RWPE1 (cell line): ENCODE measurements at regions not wholly inside any gene's neighbourhood (a gene's known extent, or its start where the extent isn't known, plus 50 kb on each side); places are given as distances from the start of the nearest gene placed in this dataset.

Experiments
- CTCF ChIA-PET: fragments of 350-600 bp; sonication (Branson Sonifier 250); formaldehyde crosslinking; extraction: SDS; loops from one replicate; lab custom pipeline; 2021; lab: Yijun Ruan, JAX
- POLR2A ChIA-PET: fragments of 400-600 bp; formaldehyde crosslinking; extraction: SDS; loops from one replicate; lab custom pipeline; 2020; ENCODE audit warnings: antibody characterized with exemption; ENCODE audit not compliant: low non-redundant PET; lab: Yijun Ruan, JAX
- DNase-seq: peaks from one replicate; pipeline ENCODE4 v3.0.0; 2012; ENCODE audit warnings: low spot score
- H3K27ac ChIP-seq: fragments of 450-650 bp; 2 replicates; pipeline ENCODE4 v1.5.1; 2017
- TF ChIP-seq, protein P1 (sequence below): fragments of 450-650 bp; conservative IDR thresholded peaks from 2 replicates; pipeline ENCODE4 v1.5.1; 2017; ENCODE audit warnings: low read depth, mild to moderate bottlenecking

- H3K27ac ChIP-seq, result no peak overlapping the region
- TF ChIP-seq, protein P1, sequence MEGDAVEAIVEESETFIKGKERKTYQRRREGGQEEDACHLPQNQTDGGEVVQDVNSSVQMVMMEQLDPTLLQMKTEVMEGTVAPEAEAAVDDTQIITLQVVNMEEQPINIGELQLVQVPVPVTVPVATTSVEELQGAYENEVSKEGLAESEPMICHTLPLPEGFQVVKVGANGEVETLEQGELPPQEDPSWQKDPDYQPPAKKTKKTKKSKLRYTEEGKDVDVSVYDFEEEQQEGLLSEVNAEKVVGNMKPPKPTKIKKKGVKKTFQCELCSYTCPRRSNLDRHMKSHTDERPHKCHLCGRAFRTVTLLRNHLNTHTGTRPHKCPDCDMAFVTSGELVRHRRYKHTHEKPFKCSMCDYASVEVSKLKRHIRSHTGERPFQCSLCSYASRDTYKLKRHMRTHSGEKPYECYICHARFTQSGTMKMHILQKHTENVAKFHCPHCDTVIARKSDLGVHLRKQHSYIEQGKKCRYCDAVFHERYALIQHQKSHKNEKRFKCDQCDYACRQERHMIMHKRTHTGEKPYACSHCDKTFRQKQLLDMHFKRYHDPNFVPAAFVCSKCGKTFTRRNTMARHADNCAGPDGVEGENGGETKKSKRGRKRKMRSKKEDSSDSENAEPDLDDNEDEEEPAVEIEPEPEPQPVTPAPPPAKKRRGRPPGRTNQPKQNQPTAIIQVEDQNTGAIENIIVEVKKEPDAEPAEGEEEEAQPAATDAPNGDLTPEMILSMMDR, result peak; percentile 93
- peak; percentile 57 for DNase-seq
- ChIA-PET POLR2A (no interaction called here), CTCF (interaction anchor here (0.6 to 5.3 kb wide), 42 partner anchors 8 to 633 kb away, joined by 3 to 111 read pairs (median 4); partner anchors contain the start of gene ARHGAP29)
Observed at GRCh38 chr1:94335950-94336349, 82.2 kb upstream of the ABCD3 start.

- CTCF ChIA-PET, result interaction anchor here (0.6 to 5.3 kb wide), 35 partner anchors 8 to 634 kb away, joined by 3 to 111 read pairs (median 4); partner anchors contain the start of gene ARHGAP29
- no peak for DNase-seq
- TF ChIP-seq, protein P1, result no peak
- POLR2A ChIA-PET, result no interaction called here
- no peak overlapping the region for H3K27ac ChIP-seq
Observed at GRCh38 chr1:94335447-94335846, 82.7 kb upstream of the ABCD3 start.

DNA sequence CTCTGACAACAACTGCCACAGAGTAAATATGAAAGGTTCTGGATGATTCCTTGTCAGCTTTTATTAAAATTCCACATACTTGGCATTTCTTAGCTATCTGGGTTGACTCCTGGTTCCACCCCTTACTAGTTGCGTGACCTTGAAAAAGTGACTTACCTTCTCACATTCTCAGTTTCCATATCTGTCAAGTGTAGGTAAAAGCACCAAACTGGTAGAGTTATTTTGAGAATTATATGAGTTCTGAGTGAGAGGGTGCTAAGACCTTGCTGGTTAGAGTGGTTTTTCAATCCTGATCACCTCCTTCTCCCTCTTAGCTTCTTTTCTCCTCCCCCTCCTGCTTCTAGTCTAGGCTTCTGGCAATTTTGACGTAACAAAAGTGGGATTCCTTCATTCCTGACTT, 83.4 kb upstream of the ABCD3 start:
- POLR2A ChIA-PET, result no interaction called here
- CTCF ChIA-PET, result interaction anchor here (0.9 to 5.3 kb wide), 12 partner anchors 9 to 425 kb away, joined by 3 to 111 read pairs (median 12); partner anchors contain the start of gene ARHGAP29
- DNase-seq, result no peak
- H3K27ac ChIP-seq, result no peak overlapping the region
- TF ChIP-seq, protein P1, result no peak

DNA sequence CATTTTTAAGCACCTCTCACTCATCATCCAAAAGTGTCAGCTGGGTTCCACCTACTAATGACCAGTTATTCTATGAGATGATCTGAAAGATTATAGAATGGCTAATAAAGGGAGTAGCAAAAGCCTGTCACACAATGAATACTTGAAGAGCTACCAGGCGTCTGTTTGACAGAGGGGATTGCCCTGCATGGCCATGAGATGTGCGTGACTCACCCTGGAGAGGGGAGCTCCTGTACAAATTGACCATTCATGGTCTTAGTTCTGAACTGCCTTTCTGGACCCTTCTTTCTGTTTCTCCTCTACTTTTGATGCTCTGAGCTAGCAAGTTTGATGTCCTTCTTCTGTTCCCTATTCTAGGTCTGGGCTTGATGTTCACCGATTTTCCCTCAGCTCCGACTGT, 85.2 kb upstream of the ABCD3 start:
- no peak overlapping the region for H3K27ac ChIP-seq
- DNase-seq, result no peak
- ChIA-PET CTCF (interaction anchor here (0.6 to 5.3 kb wide), 7 partner anchors 58 to 293 kb away, joined by 3 to 111 read pairs (median 3); no protein-coding TSS in a partner anchor), POLR2A (no interaction called here)
- TF ChIP-seq, protein P1, result no peak

DNA sequence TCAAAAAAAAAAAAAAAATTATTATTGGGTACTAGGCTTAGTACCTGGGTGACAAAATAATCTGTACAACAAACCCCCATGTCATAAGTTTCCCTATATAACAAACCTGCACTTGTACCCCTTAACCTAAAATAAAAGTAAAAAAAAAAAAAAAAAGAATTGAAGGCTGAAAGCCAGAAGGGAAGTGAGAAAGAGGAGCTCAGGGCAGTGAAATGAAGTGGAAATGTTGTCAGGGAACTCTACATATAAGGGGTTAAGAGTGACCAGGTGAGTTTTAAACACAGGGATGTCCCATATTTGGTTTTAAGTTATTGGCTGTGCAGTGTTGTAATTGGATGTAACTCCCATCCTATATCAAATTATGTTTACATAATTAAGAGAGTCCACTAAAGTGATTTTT, 85.7 kb upstream of the ABCD3 start:
- ChIA-PET POLR2A (no interaction called here), CTCF (interaction anchor here (0.6 to 5.3 kb wide), 5 partner anchors 58 to 293 kb away, joined by 3 to 111 read pairs (median 3); no protein-coding TSS in a partner anchor)
- DNase-seq, result no peak
- no peak overlapping the region for H3K27ac ChIP-seq
- TF ChIP-seq, protein P1, result no peak

- TF ChIP-seq, protein P1, result no peak; the same call in 1 of the 2 replicates
- no peak for DNase-seq
- H3K27ac ChIP-seq, result no peak overlapping the region
- ChIA-PET CTCF (interaction anchor here (1.2 to 2.6 kb wide), 3 partner anchors 268 to 287 kb away, joined by 5 to 8 read pairs (median 5); no protein-coding TSS in a partner anchor), POLR2A (no interaction called here)
Observed at GRCh38 chr1:94329986-94330385, 88.2 kb upstream of the ABCD3 start.
